Ascending aorta (tissue), 2 donors: ENCODE measurements at regions not wholly inside any gene's neighbourhood (a gene's known extent, or its start where the extent isn't known, plus 50 kb on each side); places are given as distances from the start of the nearest gene placed in this dataset.

Source experiments
- DNase-seq, 2 donors: peaks; one replicate each; pipeline ENCODE4 v3.0.0-alpha.2; 2019; ENCODE audit warnings: low spot score in 2 of 2
- H3K27ac ChIP-seq, 2 donors: fragments of 200-600 bp; sonication (generic); one replicate each; pipeline ENCODE4 v1.5.1; 2016 to 2017; ENCODE audit warnings: mild to moderate bottlenecking in 1 of 2
- H3K27me3 ChIP-seq: fragments of 200-600 bp; sonication (generic); one replicate; pipeline ENCODE4 v1.5.1; 2017
- H3K36me3 ChIP-seq, 2 donors: fragments of 200-600 bp; sonication (generic); one replicate each; pipeline ENCODE4 v1.5.1; 2016
- H3K4me1 ChIP-seq, 2 donors: fragments of 200-600 bp; sonication (generic); one replicate each; pipeline ENCODE4 v1.5.1; 2016 to 2017; ENCODE audit warnings: mild to moderate bottlenecking in 1 of 2
- H3K4me3 ChIP-seq, 2 donors: fragments of 200-600 bp; sonication (generic); one replicate each; pipeline ENCODE4 v1.5.1; 2016 to 2017; ENCODE audit warnings: mild to moderate bottlenecking in 1 of 2
- H3K9me3 ChIP-seq, 2 donors: fragments of 200-600 bp; sonication (generic); one replicate each; pipeline ENCODE4 v1.5.1; 2016
- CTCF ChIP-seq, 3 experiments: fragments of 200-600 bp in 2 of 3; fragments of 450-650 bp in 1 of 3; sonication (generic) in 2 of 3; IDR thresholded peaks; one replicate each; pipeline ENCODE4 v1.5.1; 2016 to 2019; ENCODE audit warnings: antibody characterized with exemption in 3 of 3, mild to moderate bottlenecking in 1 of 3, moderate library complexity in 1 of 3
- intact Hi-C: fragments of 100-400 bp; cut with DNase I; formaldehyde crosslinking; loops from one replicate; pipeline ENCODE4 v1.15.1; 2023

GRCh38 chr7:135800560-135800959, 51.9 kb upstream of the FAM180A start:
- H3K27me3 ChIP-seq = no peaks in the 10 kb centered on the region
- no peaks in the 10 kb centered on the region for H3K36me3 ChIP-seq
- peak overlapping the region; percentile 32 to 58 for H3K4me3 ChIP-seq
- peaks cover 3 to 26% of the 10 kb centered on the region in 2 donors for H3K4me1 ChIP-seq
- H3K9me3 ChIP-seq = no peaks in the 10 kb centered on the region
- no peak for DNase-seq
- H3K27ac ChIP-seq = peak overlapping the region; percentile 36 to 54
- intact Hi-C loops = no loop called here
- no peak for TF ChIP-seq CTCF (IDR thresholded peaks at IDR 0.05)

- no peak for DNase-seq
- intact Hi-C loops = loop anchor here (10.0 kb wide), 1 partner anchor 85 kb away; no protein-coding TSS in a partner anchor
- Histone ChIP-seq H3K27ac (peak overlapping the region in 1 of 2 donors; percentile 54), H3K36me3 (no peaks in the 10 kb centered on the region), H3K4me3 (no peak overlapping the region), H3K27me3 (no peaks in the 10 kb centered on the region), H3K4me1 (peaks cover 7 to 31% of the 10 kb centered on the region in 2 donors), H3K9me3 (no peaks in the 10 kb centered on the region)
- no peak for TF ChIP-seq CTCF (IDR thresholded peaks at IDR 0.05)
These were observed 51.3 kb upstream of the FAM180A start for GRCh38 chr7:135799881-135800280.
